GM23338 (cell line): ENCODE measurements at regions not wholly inside any gene's neighbourhood (a gene's known extent, or its start where the extent isn't known, plus 50 kb on each side); places are given as distances from the start of the nearest gene placed in this dataset.

Experiments used
- ATAC-seq: fragments of 200-7000 bp; cut with Tn5 transposase; 3 replicates; pipeline ENCODE4 v1.9.1; 2020
- DNase-seq: peaks from one replicate; pipeline ENCODE4 v3.0.0-alpha.2; 2015; ENCODE audit warnings: low spot score
- H2AFZ ChIP-seq: fragments of 200-600 bp; sonication (generic); 2 replicates; pipeline ENCODE4 v1.8.0; 2016; ENCODE audit warnings: antibody characterized with exemption, mild to moderate bottlenecking, moderate library complexity
- H3F3A ChIP-seq: fragments of 200-600 bp; sonication (generic); replicated peaks from 2 replicates; pipeline ENCODE4 v1.8.0; 2017; ENCODE audit warnings: antibody characterized with exemption, mixed run types, low read depth
- H3K27ac ChIP-seq: fragments of 200-600 bp; sonication (generic); 2 replicates; pipeline ENCODE4 v1.6.1; 2016; ENCODE audit warnings: low read depth
- H3K27me3 ChIP-seq: fragments of 200-600 bp; sonication (generic); 2 replicates; pipeline ENCODE4 v1.8.0; 2016; ENCODE audit warnings: mild to moderate bottlenecking, mixed run types, moderate library complexity; ENCODE audit not compliant: insufficient read depth
- H3K36me3 ChIP-seq: fragments of 200-600 bp; sonication (generic); 2 replicates; pipeline ENCODE4 v1.8.0; 2016; ENCODE audit warnings: mild to moderate bottlenecking; ENCODE audit not compliant: insufficient read depth
- H3K4me1 ChIP-seq: fragments of 200-600 bp; sonication (generic); 2 replicates; pipeline ENCODE4 v1.8.0; 2016; ENCODE audit warnings: mild to moderate bottlenecking, moderate library complexity; ENCODE audit not compliant: insufficient read depth
- H3K4me2 ChIP-seq: fragments of 200-600 bp; sonication (generic); 2 replicates; pipeline ENCODE4 v1.7.1; 2017; ENCODE audit warnings: mixed run types
- H3K4me3 ChIP-seq: fragments of 200-600 bp; sonication (generic); 2 replicates; pipeline ENCODE4 v1.6.1; 2016; ENCODE audit warnings: mixed run types
- H3K79me2 ChIP-seq: fragments of 200-600 bp; sonication (generic); replicated peaks from 2 replicates; pipeline ENCODE4 v1.8.0; 2017; ENCODE audit warnings: mild to moderate bottlenecking; ENCODE audit not compliant: insufficient read depth
- H3K9me2 ChIP-seq: fragments of 200-600 bp; sonication (generic); 2 replicates; pipeline ENCODE4 v1.8.0; 2017; ENCODE audit not compliant: insufficient read depth
- H4K20me1 ChIP-seq: fragments of 200-600 bp; sonication (generic); replicated peaks from 2 replicates; pipeline ENCODE4 v1.8.0; 2017; ENCODE audit warnings: mild to moderate bottlenecking; ENCODE audit not compliant: insufficient read depth
- H3K27ac Mint-ChIP-seq: 2 replicates; pipeline ENCODE4 v1.8.0; 2020; ENCODE audit warnings: inconsistent platforms, mild to moderate bottlenecking, moderate library complexity, mixed read lengths
- H3K27me3 Mint-ChIP-seq: 3 replicates; pipeline ENCODE4 v1.8.0; 2022; ENCODE audit warnings: low read depth, mild to moderate bottlenecking, moderate library complexity, mixed read lengths, inconsistent platforms; ENCODE audit not compliant: insufficient read depth, poor library complexity
- H3K36me3 Mint-ChIP-seq: 3 replicates; pipeline ENCODE4 v1.8.0; 2021; ENCODE audit warnings: low read depth, mild to moderate bottlenecking, inconsistent platforms, moderate library complexity, mixed read lengths
- H3K4me1 Mint-ChIP-seq: 3 replicates; pipeline ENCODE4 v1.8.0; 2020; ENCODE audit warnings: mild to moderate bottlenecking, inconsistent platforms, mixed read lengths
- H3K4me3 Mint-ChIP-seq: 3 replicates; pipeline ENCODE4 v1.8.0; 2021; ENCODE audit warnings: moderate library complexity, mild to moderate bottlenecking, inconsistent platforms, mixed read lengths
- H3K9me3 Mint-ChIP-seq: 3 replicates; pipeline ENCODE4 v1.8.0; 2020; ENCODE audit warnings: moderate library complexity, mild to moderate bottlenecking, inconsistent platforms, mixed read lengths
- CREB1 ChIP-seq: fragments of 250-450 bp; sonication (Bioruptor Pico); IDR thresholded peaks from 2 replicates; pipeline ENCODE4 v1.5.0; 2020; ENCODE audit warnings: low read depth, mild to moderate bottlenecking, moderate library complexity
- CTCF ChIP-seq, 2 experiments: fragments of 200-600 bp in 1 of 2; sonication (generic) in 1 of 2; conservative IDR thresholded peaks; 2 replicates each; pipeline versions ENCODE4 v1.5.1 to v1.6.1; 2016 to 2017; ENCODE audit warnings: antibody characterized with exemption in 2 of 2, low read depth in 2 of 2, mild to moderate bottlenecking in 2 of 2, moderate library complexity in 1 of 2
- EZH2 ChIP-seq: fragments of 200-600 bp; sonication (generic); IDR thresholded peaks from one replicate; pipeline ENCODE4 v1.8.0; 2017; ENCODE audit warnings: antibody characterized with exemption, mild to moderate bottlenecking, low read depth; ENCODE audit not compliant: unreplicated experiment
- EZH2phosphoT487 ChIP-seq: fragments of 200-600 bp; sonication (generic); IDR thresholded peaks from one replicate; pipeline ENCODE4 v1.8.1; 2018; ENCODE audit warnings: antibody characterized with exemption; ENCODE audit not compliant: unreplicated experiment
- JUNB ChIP-seq: IDR thresholded peaks from one replicate; pipeline ENCODE4 v1.6.1; 2016; ENCODE audit warnings: antibody characterized with exemption; ENCODE audit not compliant: unreplicated experiment
- NANOG ChIP-seq: IDR thresholded peaks from 2 replicates; pipeline ENCODE4 v1.6.1; 2016; ENCODE audit warnings: antibody characterized with exemption, borderline replicate concordance
- POLR2AphosphoS5 ChIP-seq: IDR thresholded peaks from 2 replicates; pipeline ENCODE4 v1.6.1; 2016; ENCODE audit warnings: antibody characterized with exemption, low read depth
- STAT1 ChIP-seq: IDR thresholded peaks from one replicate; pipeline ENCODE4 v1.6.1; 2016; ENCODE audit warnings: antibody characterized with exemption; ENCODE audit not compliant: unreplicated experiment
- ZNF114 ChIP-seq: fragments of 250-450 bp; sonication (Bioruptor Pico); IDR thresholded peaks from 2 replicates; pipeline ENCODE4 v1.5.0; 2020; ENCODE audit warnings: mild to moderate bottlenecking, moderate library complexity
- ZNF331 ChIP-seq: fragments of 250-450 bp; sonication (Bioruptor Pico); IDR thresholded peaks from 2 replicates; pipeline ENCODE4 v1.5.0; 2020; ENCODE audit warnings: low read depth, mild to moderate bottlenecking, moderate library complexity
- TF ChIP-seq, protein P1 (sequence below): IDR thresholded peaks from 2 replicates; pipeline ENCODE4 v1.6.1; 2016; ENCODE audit warnings: antibody characterized with exemption
- TF ChIP-seq, protein P2 (sequence below): IDR thresholded peaks from one replicate; pipeline ENCODE4 v1.6.1; 2018; ENCODE audit warnings: antibody characterized with exemption; ENCODE audit not compliant: unreplicated experiment

DNA sequence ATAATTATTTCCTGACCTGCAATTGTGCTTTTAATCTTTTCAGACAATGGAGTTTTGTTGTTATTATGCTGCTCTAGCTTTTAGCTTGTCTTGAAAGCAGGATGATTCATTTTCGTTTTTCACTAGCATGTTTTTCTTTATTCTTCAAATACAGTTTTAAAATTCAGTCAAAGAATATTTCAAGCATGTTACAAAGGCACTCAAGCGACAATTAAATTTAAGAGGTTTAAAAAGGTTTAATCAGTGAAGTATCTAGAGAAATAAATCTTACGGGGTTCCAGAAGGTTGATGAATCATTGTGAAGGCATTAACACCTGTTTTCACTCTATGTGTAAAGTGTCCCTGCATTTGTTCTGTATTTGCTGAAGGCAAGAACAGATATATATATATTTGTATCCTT is 390.7 kb upstream of the TMEFF2 start (continued):
- TF ChIP-seq ZNF331 (CRISPR knock-in tag): no peak
- no peak for TF ChIP-seq JUNB
- TF ChIP-seq EZH2: no peak
- TF ChIP-seq, protein P1, sequence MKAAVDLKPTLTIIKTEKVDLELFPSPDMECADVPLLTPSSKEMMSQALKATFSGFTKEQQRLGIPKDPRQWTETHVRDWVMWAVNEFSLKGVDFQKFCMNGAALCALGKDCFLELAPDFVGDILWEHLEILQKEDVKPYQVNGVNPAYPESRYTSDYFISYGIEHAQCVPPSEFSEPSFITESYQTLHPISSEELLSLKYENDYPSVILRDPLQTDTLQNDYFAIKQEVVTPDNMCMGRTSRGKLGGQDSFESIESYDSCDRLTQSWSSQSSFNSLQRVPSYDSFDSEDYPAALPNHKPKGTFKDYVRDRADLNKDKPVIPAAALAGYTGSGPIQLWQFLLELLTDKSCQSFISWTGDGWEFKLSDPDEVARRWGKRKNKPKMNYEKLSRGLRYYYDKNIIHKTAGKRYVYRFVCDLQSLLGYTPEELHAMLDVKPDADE: no peak

DNA sequence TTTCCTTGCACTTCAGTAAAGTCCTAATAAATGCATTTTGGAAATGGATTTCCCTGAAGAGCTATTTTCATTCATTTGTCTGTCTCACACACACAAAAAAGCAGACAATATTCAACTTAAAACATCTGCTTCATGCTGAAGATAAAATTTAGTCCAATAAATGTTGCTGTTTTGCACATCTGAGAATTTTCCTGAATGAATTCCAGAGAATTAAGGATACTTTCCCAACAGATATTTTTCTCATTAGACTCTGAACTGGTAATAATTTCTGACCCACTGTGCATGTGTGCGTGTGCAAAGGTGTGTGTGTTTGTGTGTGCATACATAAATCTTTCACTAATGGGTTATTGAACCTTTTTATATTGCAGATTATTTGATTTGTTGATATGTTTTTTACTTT is 390.2 kb upstream of the TMEFF2 start:
- Histone ChIP-seq H3K27me3 (no peaks in the 10 kb centered on the region), H3F3A (no peaks in the 10 kb centered on the region), H3K36me3 (no peaks in the 10 kb centered on the region), H3K4me1 (no peaks in the 10 kb centered on the region), H3K9me2 (no peaks in the 10 kb centered on the region; the same call in 1 of the 2 replicates), H3K4me2 (no peak overlapping the region), H3K4me3 (no peak overlapping the region), H3K27ac (no peak overlapping the region), H3K79me2 (no peaks in the 10 kb centered on the region), H2AFZ (no peak overlapping the region), H4K20me1 (no peaks in the 10 kb centered on the region)
- Mint-ChIP-seq H3K36me3 (no peaks in the 10 kb centered on the region), H3K27ac (no peak overlapping the region), H3K4me3 (no peak overlapping the region), H3K9me3 (no peaks in the 10 kb centered on the region), H3K4me1 (no peaks in the 10 kb centered on the region), H3K27me3 (no peaks in the 10 kb centered on the region)
- ATAC-seq (no peak), DNase-seq (no peak)
- no peak for TF ChIP-seq POLR2AphosphoS5
- no peak for TF ChIP-seq ZNF114
- no peak for TF ChIP-seq ZNF331 (CRISPR knock-in tag)
- no peak for TF ChIP-seq NANOG
- no peak for TF ChIP-seq CREB1 (CRISPR knock-in tag)
- TF ChIP-seq EZH2: no peak
- no peak for TF ChIP-seq STAT1
- TF ChIP-seq CTCF (conservative IDR thresholded peaks at IDR 0.05; ENCODE audit: low read depth in 2 of 2): no peak
- TF ChIP-seq, protein P2, sequence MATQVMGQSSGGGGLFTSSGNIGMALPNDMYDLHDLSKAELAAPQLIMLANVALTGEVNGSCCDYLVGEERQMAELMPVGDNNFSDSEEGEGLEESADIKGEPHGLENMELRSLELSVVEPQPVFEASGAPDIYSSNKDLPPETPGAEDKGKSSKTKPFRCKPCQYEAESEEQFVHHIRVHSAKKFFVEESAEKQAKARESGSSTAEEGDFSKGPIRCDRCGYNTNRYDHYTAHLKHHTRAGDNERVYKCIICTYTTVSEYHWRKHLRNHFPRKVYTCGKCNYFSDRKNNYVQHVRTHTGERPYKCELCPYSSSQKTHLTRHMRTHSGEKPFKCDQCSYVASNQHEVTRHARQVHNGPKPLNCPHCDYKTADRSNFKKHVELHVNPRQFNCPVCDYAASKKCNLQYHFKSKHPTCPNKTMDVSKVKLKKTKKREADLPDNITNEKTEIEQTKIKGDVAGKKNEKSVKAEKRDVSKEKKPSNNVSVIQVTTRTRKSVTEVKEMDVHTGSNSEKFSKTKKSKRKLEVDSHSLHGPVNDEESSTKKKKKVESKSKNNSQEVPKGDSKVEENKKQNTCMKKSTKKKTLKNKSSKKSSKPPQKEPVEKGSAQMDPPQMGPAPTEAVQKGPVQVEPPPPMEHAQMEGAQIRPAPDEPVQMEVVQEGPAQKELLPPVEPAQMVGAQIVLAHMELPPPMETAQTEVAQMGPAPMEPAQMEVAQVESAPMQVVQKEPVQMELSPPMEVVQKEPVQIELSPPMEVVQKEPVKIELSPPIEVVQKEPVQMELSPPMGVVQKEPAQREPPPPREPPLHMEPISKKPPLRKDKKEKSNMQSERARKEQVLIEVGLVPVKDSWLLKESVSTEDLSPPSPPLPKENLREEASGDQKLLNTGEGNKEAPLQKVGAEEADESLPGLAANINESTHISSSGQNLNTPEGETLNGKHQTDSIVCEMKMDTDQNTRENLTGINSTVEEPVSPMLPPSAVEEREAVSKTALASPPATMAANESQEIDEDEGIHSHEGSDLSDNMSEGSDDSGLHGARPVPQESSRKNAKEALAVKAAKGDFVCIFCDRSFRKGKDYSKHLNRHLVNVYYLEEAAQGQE: no peak
- no peak for TF ChIP-seq EZH2phosphoT487
- no peak for TF ChIP-seq JUNB
- TF ChIP-seq, protein P1: no peak
